AG10803 (cell line): ENCODE measurements at regions not wholly inside any gene's neighbourhood (a gene's known extent, or its start where the extent isn't known, plus 50 kb on each side); places are given as distances from the start of the nearest gene placed in this dataset.
A peak's percentile ranks its signal among the peaks of the same experiment; 100 is the strongest.

Source experiments
- DNase-seq: peaks from one replicate; pipeline ENCODE4 v3.0.0; 2010; ENCODE audit warnings: low read depth
- H3K4me3 ChIP-seq: 2 replicates; pipeline ENCODE4 v1.5.1; 2011; ENCODE audit warnings: mild to moderate bottlenecking, low read length, control low read depth
- TF ChIP-seq, protein P1 (sequence below): conservative IDR thresholded peaks from 2 replicates; pipeline ENCODE4 v1.5.1; 2011; ENCODE audit warnings: mild to moderate bottlenecking, low read length, control low read depth, inconsistent platforms

DNA sequence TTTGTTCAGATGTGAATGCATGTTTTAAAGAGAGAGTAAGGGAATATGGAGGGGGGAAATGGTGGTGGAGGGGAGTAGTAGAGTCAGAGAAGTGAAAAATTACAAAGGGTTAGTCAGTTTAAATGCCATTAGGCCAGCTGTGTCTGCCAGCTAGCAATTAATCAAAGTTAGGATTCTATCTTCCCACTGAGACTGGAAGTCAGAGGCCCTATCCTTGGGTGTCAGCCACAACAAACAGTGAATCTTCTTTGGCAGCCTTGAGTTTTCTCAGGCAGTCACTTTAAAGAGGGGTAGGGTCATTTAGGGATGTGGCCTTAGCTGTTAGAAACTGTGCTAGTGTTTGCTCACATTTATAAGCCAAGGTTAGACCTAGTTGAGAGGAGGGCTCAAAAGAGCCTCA lies 120.5 kb upstream of the BTBD3 start:
- no peak for DNase-seq
- TF ChIP-seq, protein P1, sequence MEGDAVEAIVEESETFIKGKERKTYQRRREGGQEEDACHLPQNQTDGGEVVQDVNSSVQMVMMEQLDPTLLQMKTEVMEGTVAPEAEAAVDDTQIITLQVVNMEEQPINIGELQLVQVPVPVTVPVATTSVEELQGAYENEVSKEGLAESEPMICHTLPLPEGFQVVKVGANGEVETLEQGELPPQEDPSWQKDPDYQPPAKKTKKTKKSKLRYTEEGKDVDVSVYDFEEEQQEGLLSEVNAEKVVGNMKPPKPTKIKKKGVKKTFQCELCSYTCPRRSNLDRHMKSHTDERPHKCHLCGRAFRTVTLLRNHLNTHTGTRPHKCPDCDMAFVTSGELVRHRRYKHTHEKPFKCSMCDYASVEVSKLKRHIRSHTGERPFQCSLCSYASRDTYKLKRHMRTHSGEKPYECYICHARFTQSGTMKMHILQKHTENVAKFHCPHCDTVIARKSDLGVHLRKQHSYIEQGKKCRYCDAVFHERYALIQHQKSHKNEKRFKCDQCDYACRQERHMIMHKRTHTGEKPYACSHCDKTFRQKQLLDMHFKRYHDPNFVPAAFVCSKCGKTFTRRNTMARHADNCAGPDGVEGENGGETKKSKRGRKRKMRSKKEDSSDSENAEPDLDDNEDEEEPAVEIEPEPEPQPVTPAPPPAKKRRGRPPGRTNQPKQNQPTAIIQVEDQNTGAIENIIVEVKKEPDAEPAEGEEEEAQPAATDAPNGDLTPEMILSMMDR: no peak

DNA sequence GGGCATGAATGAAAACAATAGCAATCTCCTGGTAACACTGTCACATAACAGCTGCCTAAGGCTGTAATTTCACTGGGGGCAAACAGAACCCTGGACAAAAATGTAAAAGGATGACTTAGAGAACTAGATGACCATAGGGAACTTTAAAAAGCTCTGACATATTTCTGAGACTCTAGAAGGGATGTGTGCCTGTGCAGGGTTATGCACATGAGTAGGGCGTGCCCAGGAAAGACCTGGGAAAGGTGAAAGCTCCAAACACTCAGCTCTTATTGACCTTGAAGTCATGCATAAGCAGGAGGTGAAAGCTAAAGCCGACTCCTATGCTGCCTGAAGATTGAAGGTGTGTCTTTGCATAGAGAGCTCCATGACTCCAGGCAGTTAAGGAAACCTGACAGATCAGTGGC lies 118.4 kb upstream of the BTBD3 start:
- no peak overlapping the region for H3K4me3 ChIP-seq
- DNase-seq: no peak
- TF ChIP-seq, protein P1: no peak

More for the DNA sequence above, 120.5 kb upstream of the BTBD3 start:
- H3K4me3 ChIP-seq: no peak overlapping the region

DNA sequence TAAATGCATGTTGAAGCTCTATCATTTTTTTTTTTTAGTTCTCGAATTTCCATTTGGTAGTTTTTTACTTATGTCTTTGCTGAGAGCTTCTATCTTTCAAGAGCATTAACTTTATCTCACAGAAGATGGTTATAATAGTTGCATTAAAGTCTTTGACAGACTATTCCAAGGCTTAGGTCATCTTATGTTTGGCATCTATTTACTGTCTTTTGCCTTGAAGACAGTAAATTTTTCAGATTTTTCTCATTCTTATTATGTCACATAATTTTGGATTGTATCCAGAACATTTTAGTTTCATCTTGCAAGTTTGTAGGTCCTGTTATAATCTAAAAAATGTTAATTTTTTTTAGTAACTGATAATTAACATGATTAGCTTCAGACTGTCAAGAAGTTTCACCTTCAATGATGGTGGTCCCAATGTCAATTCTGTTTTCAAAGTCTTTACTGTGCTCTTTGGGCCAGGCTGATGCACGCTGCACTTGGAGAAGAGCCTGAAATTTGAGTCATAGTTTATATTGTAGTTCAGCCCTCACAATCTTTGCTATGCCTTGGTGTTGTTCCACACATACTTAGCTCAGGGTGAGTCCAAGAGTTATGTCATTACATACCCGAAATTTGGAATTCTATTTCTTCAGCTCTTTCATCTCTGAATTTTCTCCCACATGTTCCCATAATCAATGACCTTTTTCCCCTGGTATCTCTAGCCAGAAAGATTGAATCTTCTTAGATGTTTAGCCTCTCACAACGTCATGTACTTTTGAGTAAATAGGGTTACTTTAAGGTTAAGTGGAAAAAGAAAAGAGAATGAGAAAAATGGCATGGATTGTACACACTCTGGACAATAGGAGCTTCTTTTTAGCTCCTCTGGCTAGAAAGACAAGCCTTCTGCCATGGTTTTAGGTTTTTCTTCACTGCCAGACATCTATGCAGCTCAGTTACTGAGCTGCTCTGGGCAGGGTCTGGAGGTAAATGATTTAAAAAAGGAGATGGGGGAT lies 110.3 kb upstream of the BTBD3 start:
- TF ChIP-seq, protein P1: no peak
- DNase-seq: peak; percentile 92
- no peak overlapping the region for H3K4me3 ChIP-seq

DNA sequence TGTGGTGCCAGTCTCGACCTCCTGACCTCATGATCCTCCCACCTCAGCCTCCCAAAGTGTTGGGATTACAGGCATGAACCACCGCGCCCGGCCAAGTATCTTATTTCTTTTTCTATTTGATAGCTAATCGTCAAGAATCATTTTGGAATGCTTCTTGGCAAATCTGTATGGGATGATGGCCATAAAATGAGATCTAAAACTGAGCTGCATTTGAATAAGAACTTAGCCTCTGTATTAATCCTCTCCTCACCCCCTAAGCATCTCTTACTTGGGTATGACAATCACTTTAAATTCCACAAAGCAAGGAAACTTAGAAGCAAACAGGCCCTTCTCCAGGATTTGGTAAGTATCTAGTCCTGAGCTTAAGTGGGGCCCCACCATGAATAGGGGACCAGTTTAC lies 108.9 kb upstream of the BTBD3 start:
- H3K4me3 ChIP-seq: no peak overlapping the region
- DNase-seq: no peak
- TF ChIP-seq, protein P1: no peak

DNA sequence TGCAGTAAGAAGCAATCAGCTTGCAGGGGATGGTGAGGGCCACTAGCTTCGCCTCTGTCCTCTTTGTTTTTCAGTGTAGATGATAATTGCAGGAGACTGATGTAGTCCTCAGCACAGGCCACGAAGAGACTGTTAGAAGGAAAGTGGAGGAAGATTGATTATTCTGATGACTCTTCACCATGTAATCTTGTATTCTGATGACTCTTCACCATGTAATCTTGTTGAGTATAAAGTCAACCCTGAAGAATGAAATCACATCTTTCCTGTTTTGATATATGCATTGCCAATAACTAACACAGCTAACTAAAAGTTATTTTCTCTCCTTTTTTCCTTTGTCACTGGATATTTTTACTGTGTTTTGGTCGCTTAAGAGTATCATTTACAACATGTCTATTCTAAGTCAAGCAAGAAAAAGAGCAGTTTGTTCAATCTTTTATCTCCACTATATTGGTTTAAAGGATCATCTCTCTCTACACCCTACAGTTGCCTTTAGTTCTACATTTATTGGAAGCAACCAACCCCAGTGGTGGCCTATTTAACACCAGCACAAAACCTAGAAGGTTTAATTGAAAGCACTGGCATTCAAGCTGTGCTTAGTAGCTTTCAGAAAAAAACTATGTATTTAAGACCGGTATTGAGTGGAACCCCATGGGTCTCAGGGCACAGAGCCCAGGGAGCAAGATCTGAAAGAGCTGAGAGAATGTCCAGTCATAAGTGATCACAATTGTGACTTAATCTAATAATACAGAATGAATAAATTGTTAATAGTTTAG lies 107.2 kb upstream of the BTBD3 start:
- TF ChIP-seq, protein P1: no peak
- H3K4me3 ChIP-seq: no peak overlapping the region
- peak; percentile 77 for DNase-seq

DNA sequence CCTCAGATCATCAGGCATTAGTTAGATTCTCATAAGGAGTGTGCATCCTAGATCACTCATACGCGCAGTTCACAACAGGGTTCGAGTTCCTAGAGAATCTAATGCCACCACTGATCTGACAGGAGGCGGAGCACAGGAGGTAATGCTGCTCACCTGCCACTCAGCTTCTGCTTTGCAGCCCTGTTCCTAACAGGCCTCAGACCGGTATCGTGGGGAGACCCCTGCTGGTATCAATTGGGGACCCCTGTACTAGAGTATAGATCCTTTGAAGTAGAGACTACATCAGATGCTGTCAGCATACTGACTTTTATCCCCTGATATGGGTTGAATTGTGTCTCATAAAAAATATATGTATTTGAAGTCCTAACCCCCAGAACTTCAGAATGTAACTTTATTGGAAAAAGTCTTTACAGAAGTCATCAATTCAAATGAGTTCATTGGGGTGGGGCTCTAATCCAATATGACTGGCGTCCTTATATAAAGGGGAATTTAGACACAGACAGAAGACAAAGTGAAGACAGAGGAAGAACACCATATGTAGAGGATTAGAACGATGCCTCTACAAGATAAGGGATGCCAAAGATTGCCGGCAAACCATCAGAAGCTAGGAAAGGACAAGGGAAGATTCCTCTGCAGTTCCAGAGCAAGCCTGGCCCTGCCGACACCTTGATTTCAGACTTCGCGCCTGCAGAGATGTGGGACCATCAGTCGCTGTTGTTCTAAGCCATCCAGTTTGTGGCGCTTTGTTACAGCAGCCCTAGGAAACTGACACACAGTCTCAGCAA lies 104.4 kb upstream of the BTBD3 start:
- no peak for DNase-seq
- TF ChIP-seq, protein P1: no peak

More for the DNA sequence above, 104.4 kb upstream of the BTBD3 start:
- H3K4me3 ChIP-seq: no peak overlapping the region
